A549 (cell line): ENCODE measurements at regions not wholly inside any gene's neighbourhood (a gene's known extent, or its start where the extent isn't known, plus 50 kb on each side); places are given as distances from the start of the nearest gene placed in this dataset.

Source experiments
- ATAC-seq, 2 experiments: fragments of 200-7000 bp in 1 of 2; fragments of >200 bp in 1 of 2; cut with Nextera tagmentation in 1 of 2; cut with Tn5 transposase in 1 of 2; 3 replicates each; pipeline versions ENCODE4 v1.8.0 to v1.9.1; 2018 to 2020; ENCODE audit warnings: mild to moderate bottlenecking in 1 of 2, moderate library complexity in 1 of 2
- CTCF ChIA-PET: fragments of 300-600 bp; sonication (Branson Sonifier 250); formaldehyde crosslinking; extraction: SDS; loops from one replicate; lab custom pipeline; 2021; ENCODE audit warnings: antibody characterized with exemption, inconsistent platforms; lab: Yijun Ruan, JAX
- POLR2A ChIA-PET: fragments of 350-600 bp; formaldehyde crosslinking; extraction: SDS; loops from one replicate; lab custom pipeline; 2021; ENCODE audit warnings: antibody characterized with exemption, inconsistent platforms; lab: Yijun Ruan, JAX
- DNase-seq, 2 experiments: peaks; one replicate each; pipeline versions ENCODE4 v3.0.0 to v3.0.0-alpha.2; 2011 to 2016; ENCODE audit warnings: low read depth in 1 of 2, low spot score in 1 of 2
- FAIRE-seq: peaks from 2 replicates; lab custom pipeline; 2011; peaks lifted over from hg19 to GRCh38; lab: Jason Lieb, UNC
- H3K27ac ChIP-seq, 2 experiments: fragments of >200 bp; sonication (Bioruptor Twin); formaldehyde crosslinking; 3 replicates each; pipeline ENCODE4 v1.5.1; 2016 to 2017
- H3K4me1 ChIP-seq: fragments of >200 bp; sonication (Bioruptor Twin); formaldehyde crosslinking; 3 replicates; pipeline ENCODE4 v1.6.1; 2016
- H3K4me2 ChIP-seq: fragments of >200 bp; sonication (Bioruptor Twin); formaldehyde crosslinking; 3 replicates; pipeline ENCODE4 v1.6.1; 2016
- H3K4me3 ChIP-seq: fragments of >200 bp; sonication (Bioruptor Twin); formaldehyde crosslinking; 3 replicates; pipeline ENCODE4 v1.5.1; 2016
- H3K9me3 ChIP-seq: fragments of >200 bp; sonication (Bioruptor Twin); formaldehyde crosslinking; 3 replicates; pipeline ENCODE4 v1.6.1; 2016
- CBX2 ChIP-seq: fragments of 200-600 bp; sonication (generic); IDR thresholded peaks from 2 replicates; pipeline ENCODE4 v1.6.1; 2016; ENCODE audit warnings: low read depth, mild to moderate bottlenecking, borderline replicate concordance
- CHD2 ChIP-seq: fragments of 150-350 bp; IDR thresholded peaks from 2 replicates; pipeline ENCODE4 v1.6.1; 2014; ENCODE audit warnings: low read length; ENCODE audit not compliant: partially characterized antibody
- EP300 ChIP-seq, 2 experiments: fragments of >200 bp; sonication (Bioruptor Twin); formaldehyde crosslinking; IDR thresholded peaks; 2 replicates in 1 of 2; 3 replicates in 1 of 2; pipeline ENCODE4 v1.6.1; 2016 to 2017
- ESRRA ChIP-seq: fragments of 150-350 bp; IDR thresholded peaks from 2 replicates; pipeline ENCODE4 v1.6.1; 2014; ENCODE audit warnings: mild to moderate bottlenecking, low read length, borderline replicate concordance
- FOSB ChIP-seq: fragments of 250-450 bp; sonication (Bioruptor Pico); IDR thresholded peaks from 2 replicates; pipeline ENCODE4 v1.5.0; 2020; ENCODE audit warnings: mild to moderate bottlenecking, moderate library complexity
- GATA3 ChIP-seq: IDR thresholded peaks from 2 replicates; pipeline ENCODE4 v1.6.1; 2012; ENCODE audit warnings: borderline replicate concordance
- HDAC2 ChIP-seq: fragments of 200-600 bp; sonication (generic); IDR thresholded peaks from 2 replicates; pipeline ENCODE4 v1.6.1; 2016
- HEYL ChIP-seq: fragments of 250-450 bp; sonication (Bioruptor Pico); IDR thresholded peaks from 2 replicates; pipeline ENCODE4 v1.8.0; 2021; ENCODE audit warnings: mild to moderate bottlenecking, moderate library complexity
- HOXB13 ChIP-seq: fragments of 250-450 bp; sonication (Bioruptor Pico); IDR thresholded peaks from 2 replicates; pipeline ENCODE4 v1.5.0; 2020; ENCODE audit warnings: low read depth, mild to moderate bottlenecking, moderate library complexity
- HOXB5 ChIP-seq: fragments of 250-450 bp; sonication (Bioruptor Pico); IDR thresholded peaks from 2 replicates; pipeline ENCODE4 v1.5.0; 2020; ENCODE audit warnings: mild to moderate bottlenecking, moderate library complexity
- KDM1A ChIP-seq: fragments of 200-600 bp; sonication (generic); IDR thresholded peaks from 2 replicates; pipeline ENCODE4 v1.6.1; 2016; ENCODE audit warnings: low read depth, mild to moderate bottlenecking
- KDM5A ChIP-seq: fragments of 200-600 bp; sonication (generic); IDR thresholded peaks from 2 replicates; pipeline ENCODE4 v1.6.1; 2016; ENCODE audit warnings: antibody characterized with exemption, mild to moderate bottlenecking
- MAFK ChIP-seq: fragments of 450-650 bp; IDR thresholded peaks from 2 replicates; pipeline ENCODE4 v1.6.1; 2014; ENCODE audit not compliant: partially characterized antibody
- MAZ ChIP-seq: fragments of 150-350 bp; IDR thresholded peaks from 2 replicates; pipeline ENCODE4 v1.6.1; 2014; ENCODE audit warnings: antibody characterized with exemption, low read depth, low read length, borderline replicate concordance
- MYC ChIP-seq: IDR thresholded peaks from 2 replicates; pipeline ENCODE4 v1.6.1; 2012; ENCODE audit warnings: mild to moderate bottlenecking, inconsistent platforms, low read length, improper control_type of control experiment, borderline replicate concordance
- NFE2L2 ChIP-seq: fragments of 150-350 bp; conservative IDR thresholded peaks from 2 replicates; pipeline ENCODE4 v1.6.1; 2014; ENCODE audit warnings: low read length
- POLR2A ChIP-seq: IDR thresholded peaks from 2 replicates; pipeline ENCODE4 v1.6.1; 2012; ENCODE audit warnings: mild to moderate bottlenecking, low read length
- RAD21 ChIP-seq, 2 experiments: fragments of >200 bp in 1 of 2; sonication (Bioruptor Twin) in 1 of 2; formaldehyde crosslinking in 1 of 2; IDR thresholded peaks in 1 of 2; conservative IDR thresholded peaks in 1 of 2; 2 replicates in 1 of 2; 3 replicates in 1 of 2; pipeline ENCODE4 v1.6.1; 2012 to 2018; ENCODE audit warnings: inconsistent platforms in 1 of 2
- RCOR1 ChIP-seq: fragments of 150-350 bp; IDR thresholded peaks from 2 replicates; pipeline ENCODE4 v1.6.1; 2014; ENCODE audit warnings: antibody characterized with exemption, low read length, low read depth
- RFX5 ChIP-seq: fragments of 450-650 bp; IDR thresholded peaks from 2 replicates; pipeline ENCODE4 v1.7.1; 2014; ENCODE audit warnings: antibody characterized with exemption, mild to moderate bottlenecking, moderate library complexity
- RNF2 ChIP-seq: fragments of 200-600 bp; sonication (generic); IDR thresholded peaks from 2 replicates; pipeline ENCODE4 v1.6.1; 2016; ENCODE audit warnings: low read depth, mild to moderate bottlenecking, antibody characterized with exemption, moderate library complexity, borderline replicate concordance
- SMC3 ChIP-seq: fragments of >200 bp; sonication (Bioruptor Twin); formaldehyde crosslinking; IDR thresholded peaks from 3 replicates; pipeline ENCODE4 v1.6.1; 2018; ENCODE audit warnings: inconsistent platforms
- TP53 ChIP-seq: fragments of 250-450 bp; sonication (Bioruptor Pico); IDR thresholded peaks from 2 replicates; pipeline ENCODE4 v1.5.0; 2021; ENCODE audit warnings: mild to moderate bottlenecking, moderate library complexity
- ZSCAN20 ChIP-seq: fragments of 250-450 bp; sonication (Bioruptor Pico); IDR thresholded peaks from 2 replicates; pipeline ENCODE4 v1.8.0; 2022; ENCODE audit warnings: mild to moderate bottlenecking, moderate library complexity
- WGBS: methylation state at CpG from one replicate; pipeline ENCODE4 v1.1.6; 2017; ENCODE audit errors: missing lambda C conversion rate; 5-methylcytosine and 5-hydroxymethylcytosine counted together
- TF ChIP-seq, protein P1 (sequence below): fragments of 250-450 bp; sonication (Bioruptor Pico); IDR thresholded peaks from 2 replicates; pipeline ENCODE4 v1.5.0; 2021; ENCODE audit warnings: mild to moderate bottlenecking, moderate library complexity, borderline replicate concordance
- TF ChIP-seq, protein P2 (sequence below): fragments of >200 bp; sonication (Bioruptor Twin); formaldehyde crosslinking; IDR thresholded peaks from 3 replicates; pipeline ENCODE4 v1.6.1; 2016
- TF ChIP-seq, protein P3 (sequence below): fragments of 150-350 bp; IDR thresholded peaks from 2 replicates; pipeline ENCODE4 v1.6.1; 2014; ENCODE audit warnings: low read depth, mild to moderate bottlenecking, low read length
- TF ChIP-seq, protein P4 (sequence below): IDR thresholded peaks from 2 replicates; pipeline ENCODE4 v1.6.1; 2012

DNA sequence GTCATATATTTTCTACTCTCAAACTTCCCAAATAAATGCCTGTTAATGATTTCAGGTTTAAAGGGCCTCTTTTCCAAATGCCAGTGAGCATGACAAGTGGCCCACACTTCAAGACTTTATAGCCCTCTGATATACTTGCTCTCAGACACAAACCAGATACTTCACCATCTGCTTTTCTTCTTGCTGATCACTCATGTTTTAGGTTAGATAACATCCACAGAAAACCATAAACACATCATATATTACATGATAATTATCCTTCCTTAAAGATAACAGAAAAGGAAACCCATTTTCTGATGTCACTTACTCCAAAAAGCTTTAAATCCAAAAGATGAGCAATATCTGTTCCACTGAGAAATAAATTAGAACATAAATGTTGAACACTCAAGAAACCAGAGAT is 723.5 kb downstream of the LTN1 start:
- ChIA-PET CTCF (no interaction called here), POLR2A (no interaction called here)
- Histone ChIP-seq H3K4me2 (no peak overlapping the region), H3K4me1 (no peaks in the 10 kb centered on the region), H3K4me3 (no peak overlapping the region), H3K27ac (no peak overlapping the region), H3K9me3 (no peaks in the 10 kb centered on the region)
- DNase-seq, result no peak
- ATAC-seq, result no peak
- TF ChIP-seq HOXB5, result no peak
- no peak for TF ChIP-seq MYC
- TF ChIP-seq RCOR1, result no peak
- TF ChIP-seq, protein P1, sequence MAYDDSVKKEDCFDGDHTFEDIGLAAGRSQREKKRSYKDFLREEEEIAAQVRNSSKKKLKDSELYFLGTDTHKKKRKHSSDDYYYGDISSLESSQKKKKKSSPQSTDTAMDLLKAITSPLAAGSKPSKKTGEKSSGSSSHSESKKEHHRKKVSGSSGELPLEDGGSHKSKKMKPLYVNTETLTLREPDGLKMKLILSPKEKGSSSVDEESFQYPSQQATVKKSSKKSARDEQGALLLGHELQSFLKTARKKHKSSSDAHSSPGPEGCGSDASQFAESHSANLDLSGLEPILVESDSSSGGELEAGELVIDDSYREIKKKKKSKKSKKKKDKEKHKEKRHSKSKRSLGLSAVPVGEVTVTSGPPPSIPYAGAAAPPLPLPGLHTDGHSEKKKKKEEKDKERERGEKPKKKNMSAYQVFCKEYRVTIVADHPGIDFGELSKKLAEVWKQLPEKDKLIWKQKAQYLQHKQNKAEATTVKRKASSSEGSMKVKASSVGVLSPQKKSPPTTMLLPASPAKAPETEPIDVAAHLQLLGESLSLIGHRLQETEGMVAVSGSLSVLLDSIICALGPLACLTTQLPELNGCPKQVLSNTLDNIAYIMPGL (CRISPR knock-in tag), result no peak
- no peak for TF ChIP-seq KDM1A
- TF ChIP-seq, protein P2, sequence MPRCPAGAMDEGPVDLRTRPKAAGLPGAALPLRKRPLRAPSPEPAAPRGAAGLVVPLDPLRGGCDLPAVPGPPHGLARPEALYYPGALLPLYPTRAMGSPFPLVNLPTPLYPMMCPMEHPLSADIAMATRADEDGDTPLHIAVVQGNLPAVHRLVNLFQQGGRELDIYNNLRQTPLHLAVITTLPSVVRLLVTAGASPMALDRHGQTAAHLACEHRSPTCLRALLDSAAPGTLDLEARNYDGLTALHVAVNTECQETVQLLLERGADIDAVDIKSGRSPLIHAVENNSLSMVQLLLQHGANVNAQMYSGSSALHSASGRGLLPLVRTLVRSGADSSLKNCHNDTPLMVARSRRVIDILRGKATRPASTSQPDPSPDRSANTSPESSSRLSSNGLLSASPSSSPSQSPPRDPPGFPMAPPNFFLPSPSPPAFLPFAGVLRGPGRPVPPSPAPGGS, result no peak
- no peak for TF ChIP-seq RAD21 (conservative IDR thresholded peaks at IDR 0.05 in 1 of 2, IDR thresholded peaks at IDR 0.05 in 1 of 2)
- TF ChIP-seq, protein P3, sequence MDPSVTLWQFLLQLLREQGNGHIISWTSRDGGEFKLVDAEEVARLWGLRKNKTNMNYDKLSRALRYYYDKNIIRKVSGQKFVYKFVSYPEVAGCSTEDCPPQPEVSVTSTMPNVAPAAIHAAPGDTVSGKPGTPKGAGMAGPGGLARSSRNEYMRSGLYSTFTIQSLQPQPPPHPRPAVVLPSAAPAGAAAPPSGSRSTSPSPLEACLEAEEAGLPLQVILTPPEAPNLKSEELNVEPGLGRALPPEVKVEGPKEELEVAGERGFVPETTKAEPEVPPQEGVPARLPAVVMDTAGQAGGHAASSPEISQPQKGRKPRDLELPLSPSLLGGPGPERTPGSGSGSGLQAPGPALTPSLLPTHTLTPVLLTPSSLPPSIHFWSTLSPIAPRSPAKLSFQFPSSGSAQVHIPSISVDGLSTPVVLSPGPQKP, result no peak
- no peak for TF ChIP-seq ZSCAN20
- no peak for TF ChIP-seq TP53 (CRISPR knock-in tag)
- TF ChIP-seq ESRRA, result no peak
- FAIRE-seq, result no peak

DNA sequence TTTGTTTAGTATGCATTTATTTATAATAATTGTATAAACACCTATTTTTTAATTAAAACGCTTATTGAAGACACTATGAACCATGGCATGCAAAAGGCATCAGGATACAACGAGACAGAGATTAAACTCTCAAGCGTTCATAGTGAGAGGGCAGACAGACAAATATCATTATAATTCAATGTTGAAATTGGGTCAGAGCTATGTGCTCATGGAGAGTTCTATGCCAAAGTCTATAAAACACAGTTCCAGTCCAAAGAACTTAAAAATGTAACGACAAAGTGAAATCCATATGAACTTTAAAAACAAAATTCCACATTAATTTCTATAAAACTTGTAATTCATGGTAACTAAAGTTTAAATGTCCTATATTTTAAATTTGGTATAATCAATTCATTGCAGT is 724.0 kb downstream of the LTN1 start:
- no peak overlapping the region for H3K4me2 ChIP-seq
- DNase-seq (no peak), FAIRE-seq (no peak), ATAC-seq (no peak)
- CTCF ChIA-PET, result no interaction called here
- POLR2A ChIA-PET, result no interaction called here
- TF ChIP-seq RFX5 (no peak), NFE2L2 (no peak), CHD2 (no peak), KDM5A (no peak), SMC3 (no peak), RAD21 (conservative IDR thresholded peaks at IDR 0.05 in 1 of 2, IDR thresholded peaks at IDR 0.05 in 1 of 2) (no peak), RNF2 (no peak), ESRRA (no peak), MAZ (no peak), GATA3 (no peak), CBX2 (no peak), POLR2A (no peak), KDM1A (no peak)
- 19% methylated on average over 4 of the region's 4 CpGs for WGBS
- H3K4me3 ChIP-seq, result no peak overlapping the region
- H3K9me3 ChIP-seq, result no peaks in the 10 kb centered on the region
- H3K27ac ChIP-seq, result no peak overlapping the region
- no peaks in the 10 kb centered on the region for H3K4me1 ChIP-seq

DNA sequence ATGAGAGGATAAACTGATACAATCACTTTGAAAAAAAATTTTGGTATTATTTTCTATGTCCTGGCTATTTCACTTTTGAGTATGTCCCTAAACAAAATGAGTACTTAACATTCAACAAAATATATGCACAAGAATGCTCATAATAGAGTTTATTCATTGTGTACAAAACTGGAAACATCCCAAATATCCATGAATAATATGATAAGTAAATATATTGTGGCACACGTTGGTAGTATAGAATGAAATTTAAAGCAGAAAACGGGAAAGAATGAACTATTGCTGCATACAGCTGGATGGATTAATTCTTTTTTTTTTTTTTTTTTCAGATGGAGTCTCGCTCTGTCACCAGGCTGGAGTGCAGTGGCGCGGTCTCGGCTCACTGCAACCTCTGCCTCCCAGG is 725.2 kb downstream of the LTN1 start:
- no peak for ATAC-seq
- 49% methylated on average over 6 of the region's 6 CpGs for WGBS

More for the DNA sequence above, 725.2 kb downstream of the LTN1 start:
- Histone ChIP-seq H3K4me3 (no peak overlapping the region), H3K4me1 (no peaks in the 10 kb centered on the region), H3K27ac (no peak overlapping the region), H3K9me3 (no peaks in the 10 kb centered on the region), H3K4me2 (no peak overlapping the region)
- ChIA-PET POLR2A (no interaction called here), CTCF (no interaction called here)
- TF ChIP-seq MAFK (no peak), EP300 (IDR thresholded peaks at IDR 0.05) (no peak), HEYL (no peak), HOXB13 (CRISPR knock-in tag) (no peak), SMC3 (no peak), FOSB (no peak), RNF2 (no peak), HDAC2 (no peak), TP53 (CRISPR knock-in tag) (no peak)
- TF ChIP-seq, protein P4, sequence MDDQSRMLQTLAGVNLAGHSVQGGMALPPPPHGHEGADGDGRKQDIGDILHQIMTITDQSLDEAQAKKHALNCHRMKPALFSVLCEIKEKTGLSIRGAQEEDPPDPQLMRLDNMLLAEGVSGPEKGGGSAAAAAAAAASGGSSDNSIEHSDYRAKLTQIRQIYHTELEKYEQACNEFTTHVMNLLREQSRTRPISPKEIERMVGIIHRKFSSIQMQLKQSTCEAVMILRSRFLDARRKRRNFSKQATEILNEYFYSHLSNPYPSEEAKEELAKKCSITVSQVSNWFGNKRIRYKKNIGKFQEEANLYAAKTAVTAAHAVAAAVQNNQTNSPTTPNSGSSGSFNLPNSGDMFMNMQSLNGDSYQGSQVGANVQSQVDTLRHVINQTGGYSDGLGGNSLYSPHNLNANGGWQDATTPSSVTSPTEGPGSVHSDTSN, result no peak
- TF ChIP-seq, protein P3, result no peak
- DNase-seq (no peak), FAIRE-seq (no peak)
